GM19324 (cell line): ENCODE measurements at regions not wholly inside any gene's neighbourhood (a gene's known extent, or its start where the extent isn't known, plus 50 kb on each side); places are given as distances from the start of the nearest gene placed in this dataset.
"Not testable (repeated sequence)": the region's sequence is repeated elsewhere in the genome, so short reads cannot be mapped to it uniquely, and the experiment has no call there.

Experiments used
- ATAC-seq: cut with Tn5 transposase; IDR thresholded peaks from one replicate; pipeline ENCODE4 v1.9.1; 2021; ENCODE audit warnings: mild to moderate bottlenecking, moderate library complexity; ENCODE audit not compliant: unreplicated experiment, low FRiP score

GRCh38 chr18:66931010-66931409 is 327.1 kb upstream of the CDH19 start:
- no peak for ATAC-seq

GRCh38 chr18:66916834-66917233 is 312.9 kb upstream of the CDH19 start:
- ATAC-seq = no peak

DNA sequence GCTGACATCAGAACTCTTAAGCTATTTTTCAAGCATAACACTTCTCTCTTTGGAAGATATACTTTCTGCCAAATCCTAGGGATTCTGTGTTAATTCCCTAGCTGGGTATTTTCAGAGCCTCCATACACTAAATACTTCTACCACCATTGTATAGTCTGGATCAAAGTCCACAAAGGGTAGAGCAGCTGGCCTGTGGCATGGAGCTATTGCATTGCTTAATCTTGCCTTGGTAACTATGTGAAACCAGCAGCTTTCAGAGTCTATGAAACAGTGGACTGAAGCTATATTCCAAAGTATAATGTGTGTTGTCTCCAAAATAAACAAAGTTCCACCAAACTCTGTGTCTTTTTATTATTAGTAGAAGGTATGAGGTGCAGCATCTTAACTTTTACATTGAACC is 296.9 kb upstream of the CDH19 start:
- no peak for ATAC-seq

- no peak for ATAC-seq
Observed at GRCh38 chr18:66895631-66896030, 291.7 kb upstream of the CDH19 start.

- ATAC-seq = no peak
Observed at GRCh38 chr18:66894851-66895250, 291.0 kb upstream of the CDH19 start.

GRCh38 chr18:66892388-66892787 is 288.5 kb upstream of the CDH19 start:
- not testable (repeated sequence) for ATAC-seq

DNA sequence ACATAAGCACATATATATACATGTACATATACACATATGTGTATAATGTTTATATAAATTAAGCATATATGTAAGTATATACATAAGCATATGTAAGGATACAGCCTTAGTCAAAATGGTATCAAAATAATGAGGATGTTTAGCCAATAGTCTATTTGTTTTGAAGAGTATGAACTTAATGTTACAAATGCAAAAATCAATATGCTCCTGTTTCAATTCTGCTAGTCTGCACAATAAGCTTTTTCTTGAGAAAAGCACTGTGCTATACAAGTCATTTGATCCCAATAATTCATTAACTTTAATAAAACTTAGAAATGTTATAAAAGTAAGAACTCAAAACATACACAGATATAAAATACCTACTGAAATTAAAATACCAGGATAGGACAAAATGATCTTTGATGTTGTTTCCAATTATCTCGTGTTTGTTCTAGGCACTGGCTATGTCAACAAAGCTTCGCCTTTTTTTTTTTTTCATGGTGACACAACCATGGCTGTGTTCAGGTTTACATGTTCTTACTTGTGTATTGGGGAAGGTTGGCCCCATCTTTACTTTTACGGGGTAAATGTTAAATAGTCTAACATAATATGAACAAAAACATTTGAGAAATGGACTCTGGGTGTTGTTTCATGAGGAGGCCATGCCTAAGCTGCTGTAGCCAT is 271.1 kb upstream of the CDH19 start:
- ATAC-seq = no peak

GRCh38 chr18:66874375-66874774 is 270.5 kb upstream of the CDH19 start:
- no peak for ATAC-seq

GRCh38 chr18:66873899-66874298 is 270.0 kb upstream of the CDH19 start:
- no peak for ATAC-seq

DNA sequence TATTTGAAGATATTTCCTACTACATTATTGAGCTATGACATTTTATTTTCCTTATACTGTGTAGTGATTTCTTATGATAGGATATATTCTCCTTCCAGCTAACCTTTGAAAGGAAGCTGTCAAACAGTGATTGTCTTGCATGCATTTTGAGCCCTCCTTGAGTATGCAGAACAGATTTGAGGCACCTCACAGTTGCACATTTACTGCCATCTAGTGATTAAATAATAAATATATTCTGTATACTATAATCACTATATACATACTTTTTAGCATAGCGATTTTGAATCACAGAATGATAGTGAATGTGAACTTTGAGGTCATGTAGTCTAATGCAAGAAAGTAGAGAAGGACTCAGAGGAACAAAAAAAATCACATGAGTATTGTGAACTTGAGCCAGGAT is 268.4 kb upstream of the CDH19 start:
- ATAC-seq = no peak

- no peak for ATAC-seq
Observed at GRCh38 chr18:66867653-66868052, 263.8 kb upstream of the CDH19 start.

DNA sequence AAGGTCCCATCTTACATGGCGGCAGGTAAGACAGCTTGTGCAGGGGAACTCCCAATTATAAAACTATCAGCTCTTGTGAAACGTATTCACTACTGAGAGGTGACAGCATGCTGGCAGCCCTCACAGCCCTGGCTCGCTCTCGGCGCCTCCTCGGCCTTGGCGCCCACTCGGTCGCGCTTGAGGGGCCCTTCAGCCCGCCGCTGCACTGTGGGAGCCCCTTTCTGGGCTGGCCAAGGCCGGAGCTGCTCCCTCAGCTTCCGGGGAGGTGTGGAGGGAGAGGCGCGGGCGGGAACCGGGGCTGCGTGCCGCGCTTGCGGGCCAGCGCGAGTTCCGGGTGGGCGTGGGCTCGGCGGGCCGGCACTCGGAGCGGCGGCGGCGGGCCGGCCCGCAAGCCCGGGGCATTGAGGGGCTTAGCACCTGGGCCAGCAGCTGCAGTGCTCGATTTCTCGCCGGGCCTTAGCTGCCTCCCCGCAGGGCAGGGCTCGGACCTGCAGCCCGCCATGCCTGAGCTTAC is 262.6 kb upstream of the CDH19 start:
- ATAC-seq = not testable (repeated sequence)

- ATAC-seq = no peak
Observed at GRCh38 chr18:66838340-66838987, 234.6 kb upstream of the CDH19 start.

DNA sequence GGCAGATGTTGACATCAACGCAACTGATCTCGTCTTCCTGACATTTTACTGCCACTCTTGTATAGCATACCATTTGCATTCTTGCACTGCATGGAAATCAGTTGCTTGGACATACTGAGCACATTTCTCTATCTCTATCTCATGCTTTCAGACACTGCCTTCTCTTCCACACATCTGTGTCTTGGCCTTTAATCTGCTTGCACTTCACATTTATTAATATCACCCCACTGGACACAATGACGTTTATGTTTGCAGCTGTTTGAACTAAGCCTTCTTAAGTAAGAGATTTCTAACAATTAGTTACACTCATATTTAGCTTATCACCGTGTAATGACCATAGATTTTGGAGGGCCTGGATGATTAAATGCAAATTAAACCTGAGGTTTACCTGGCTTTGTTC is 229.8 kb upstream of the CDH19 start:
- ATAC-seq = no peak

DNA sequence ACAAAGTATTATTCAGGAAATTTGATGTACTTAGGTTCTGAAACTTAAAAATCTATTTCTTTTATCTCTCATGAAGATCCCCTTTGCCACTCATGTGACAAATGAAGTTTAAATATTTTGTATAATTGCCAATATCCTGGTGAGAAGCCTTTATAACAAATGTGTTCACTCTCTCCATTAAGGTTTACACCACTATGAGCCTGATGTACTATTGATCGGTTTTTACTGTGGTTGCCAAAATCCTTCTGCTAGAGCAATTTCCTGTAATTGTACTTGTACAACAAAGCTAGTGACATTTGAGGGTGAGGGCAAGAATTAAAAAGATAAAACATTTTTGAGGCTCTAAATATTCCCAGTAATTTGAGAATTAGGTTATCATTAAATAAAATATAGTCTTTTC is 222.3 kb upstream of the CDH19 start:
- ATAC-seq = no peak

GRCh38 chr18:66825347-66825746 is 221.5 kb upstream of the CDH19 start:
- ATAC-seq = no peak

DNA sequence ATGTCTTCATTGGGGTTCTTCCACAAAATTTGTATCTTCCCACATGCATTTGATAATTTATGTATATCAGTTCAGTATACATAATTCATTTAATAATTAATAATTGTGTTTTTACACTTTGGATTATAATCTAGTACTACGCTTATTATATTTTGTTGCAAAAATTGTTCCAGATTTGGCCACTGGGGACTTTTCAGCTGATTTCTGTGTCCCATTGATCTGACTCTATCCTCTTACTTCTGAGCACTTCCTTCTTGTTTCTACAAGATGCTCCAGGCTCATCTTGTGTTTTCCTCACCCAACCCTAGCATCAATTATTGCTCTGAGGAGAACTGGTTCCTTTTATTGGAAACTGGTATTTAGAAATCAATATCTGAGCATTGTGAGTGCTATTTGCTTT is 215.3 kb upstream of the CDH19 start:
- no peak for ATAC-seq

DNA sequence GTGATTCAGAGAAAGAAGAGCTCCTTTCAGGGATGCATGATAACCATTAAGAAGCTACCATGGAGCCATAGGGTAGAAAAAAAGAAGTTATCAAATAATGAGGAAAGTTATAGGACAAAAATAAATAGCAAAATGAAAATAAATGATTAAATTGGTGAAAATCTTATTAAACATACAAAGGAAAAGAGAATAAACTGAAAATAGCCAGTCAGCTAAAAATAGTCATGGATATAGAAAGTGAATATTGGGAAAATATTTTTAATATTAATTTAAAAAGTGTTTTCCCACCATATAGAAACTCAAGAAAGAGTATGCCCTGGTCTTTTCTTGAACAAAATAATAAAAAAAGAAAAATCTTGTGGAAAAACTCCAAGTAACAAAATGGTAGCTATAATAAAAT is 209.2 kb upstream of the CDH19 start:
- no peak for ATAC-seq

DNA sequence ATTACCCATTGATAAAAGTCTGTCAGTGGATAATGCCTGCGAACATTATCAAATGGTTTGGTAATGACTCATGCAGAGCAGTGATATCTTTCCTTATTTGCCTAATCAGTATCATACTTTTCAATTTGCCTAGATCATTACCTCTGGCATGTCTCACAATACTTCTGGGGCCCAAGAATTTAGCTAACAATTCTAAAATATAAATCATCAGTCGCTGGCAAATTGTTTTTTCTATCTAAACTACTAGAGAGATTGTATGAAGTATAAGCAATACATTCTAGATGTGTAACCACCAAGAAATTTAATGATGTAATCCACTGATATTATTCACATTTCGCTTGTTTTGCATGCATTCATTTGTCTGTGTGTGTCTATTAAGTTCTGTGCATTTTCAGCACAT is 191.2 kb upstream of the CDH19 start:
- no peak for ATAC-seq

GRCh38 chr18:66792466-66792865 is 188.6 kb upstream of the CDH19 start:
- no peak for ATAC-seq

DNA sequence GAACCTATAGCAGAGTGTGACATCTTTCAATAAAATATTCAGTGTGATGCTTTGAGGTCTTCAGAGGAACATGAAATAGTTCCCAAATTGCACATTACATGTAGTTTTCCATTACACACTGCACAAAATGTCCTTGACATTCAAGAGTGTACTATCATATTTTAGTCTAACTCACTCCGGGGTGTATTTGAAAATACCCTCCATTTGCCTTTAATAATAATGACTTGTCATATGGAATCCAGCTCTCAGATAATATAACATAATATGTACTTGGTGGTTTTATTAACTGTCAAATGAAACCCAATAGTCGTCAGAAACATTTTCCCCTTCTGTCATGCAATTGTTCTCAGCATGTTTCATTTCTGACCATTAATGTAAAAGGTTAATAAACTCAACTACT is 176.7 kb upstream of the CDH19 start:
- ATAC-seq = no peak

GRCh38 chr18:66778048-66778447 is 174.2 kb upstream of the CDH19 start:
- ATAC-seq = no peak
